ENCODE measurements at regions not wholly inside any gene's neighbourhood (a gene's known extent, or its start where the extent isn't known, plus 50 kb on each side); places are given as distances from the start of the nearest gene placed in this dataset.

- H3K27me3 ChIP-seq (ENCODE audit: insufficient read depth, low read length): no peaks in the 10 kb centered on the region
- no peaks in the 10 kb centered on the region for H3K36me3 ChIP-seq (ENCODE audit: insufficient read depth, low read length)
- no peak overlapping the region for H3K27ac ChIP-seq (ENCODE audit: low read depth, low read length)
- H3K4me1 ChIP-seq (ENCODE audit: insufficient read depth, low read length): no peaks in the 10 kb centered on the region
- no peak overlapping the region for H3K9ac ChIP-seq (ENCODE audit: low read depth, low read length)
- 85% methylated on average over 3 of the region's 3 CpGs for WGBS
- H3K4me3 ChIP-seq (ENCODE audit: low read length): no peak overlapping the region
- H3K9me3 ChIP-seq (ENCODE audit: insufficient read depth, low read depth, low read length): no peaks in the 10 kb centered on the region
Measured at GRCh38 chr18:61199171-61199848, 133.9 kb upstream of the CDH20 start.

- no peaks in the 10 kb centered on the region for H3K27me3 ChIP-seq (ENCODE audit: insufficient read depth, low read length)
- no peak overlapping the region for H3K9ac ChIP-seq (ENCODE audit: low read depth, low read length)
- no peak overlapping the region for H3K4me3 ChIP-seq (ENCODE audit: low read length)
- 94% methylated on average over 1 of the region's 2 CpGs for WGBS
- no peaks in the 10 kb centered on the region for H3K36me3 ChIP-seq (ENCODE audit: insufficient read depth, low read length)
- H3K4me1 ChIP-seq (ENCODE audit: insufficient read depth, low read length): no peaks in the 10 kb centered on the region
- H3K27ac ChIP-seq (ENCODE audit: low read depth, low read length): no peak overlapping the region
- no peaks in the 10 kb centered on the region for H3K9me3 ChIP-seq (ENCODE audit: insufficient read depth, low read depth, low read length)
Measured at GRCh38 chr18:61201511-61201910, 131.7 kb upstream of the CDH20 start.

GRCh38 chr18:61203151-61203550 lies 130.1 kb upstream of the CDH20 start:
- no peaks in the 10 kb centered on the region for H3K4me1 ChIP-seq (ENCODE audit: insufficient read depth, low read length)
- no peaks in the 10 kb centered on the region for H3K27me3 ChIP-seq (ENCODE audit: insufficient read depth, low read length)
- H3K27ac ChIP-seq (ENCODE audit: low read depth, low read length): no peak overlapping the region
- H3K9ac ChIP-seq (ENCODE audit: low read depth, low read length): no peak overlapping the region
- H3K9me3 ChIP-seq (ENCODE audit: insufficient read depth, low read depth, low read length): no peaks in the 10 kb centered on the region
- WGBS: 100% methylated on average over 1 of the region's 1 CpG
- H3K4me3 ChIP-seq (ENCODE audit: low read length): no peak overlapping the region
- H3K36me3 ChIP-seq (ENCODE audit: insufficient read depth, low read length): no peaks in the 10 kb centered on the region

DNA sequence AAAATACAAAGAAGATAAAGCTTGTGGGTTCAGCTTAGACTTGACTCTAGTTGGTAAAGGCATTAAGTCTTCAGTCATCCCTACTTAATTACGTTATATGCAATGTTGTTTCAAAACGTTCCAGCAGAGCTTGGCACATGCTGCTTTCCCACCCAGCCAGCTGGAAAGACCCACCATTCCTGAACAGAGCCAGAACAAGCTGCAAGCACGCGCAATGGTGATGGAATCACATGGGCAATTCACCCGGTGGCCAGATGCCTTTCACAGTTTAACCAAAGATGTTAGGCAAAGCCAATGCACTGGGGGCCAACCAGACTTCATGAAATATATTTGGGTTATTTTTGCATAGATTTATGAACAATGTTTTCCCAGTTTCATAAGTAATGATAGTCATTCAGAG lies 123.4 kb upstream of the CDH20 start:
- 96% methylated on average over 5 of the region's 5 CpGs for WGBS
- H3K9me3 ChIP-seq (ENCODE audit: insufficient read depth, low read depth, low read length): no peaks in the 10 kb centered on the region
- no peak overlapping the region for H3K4me3 ChIP-seq (ENCODE audit: low read length)
- no peaks in the 10 kb centered on the region for H3K27me3 ChIP-seq (ENCODE audit: insufficient read depth, low read length)
- H3K36me3 ChIP-seq (ENCODE audit: insufficient read depth, low read length): no peaks in the 10 kb centered on the region
- H3K27ac ChIP-seq (ENCODE audit: low read depth, low read length): no peak overlapping the region
- H3K9ac ChIP-seq (ENCODE audit: low read depth, low read length): no peak overlapping the region
- no peaks in the 10 kb centered on the region for H3K4me1 ChIP-seq (ENCODE audit: insufficient read depth, low read length)

DNA sequence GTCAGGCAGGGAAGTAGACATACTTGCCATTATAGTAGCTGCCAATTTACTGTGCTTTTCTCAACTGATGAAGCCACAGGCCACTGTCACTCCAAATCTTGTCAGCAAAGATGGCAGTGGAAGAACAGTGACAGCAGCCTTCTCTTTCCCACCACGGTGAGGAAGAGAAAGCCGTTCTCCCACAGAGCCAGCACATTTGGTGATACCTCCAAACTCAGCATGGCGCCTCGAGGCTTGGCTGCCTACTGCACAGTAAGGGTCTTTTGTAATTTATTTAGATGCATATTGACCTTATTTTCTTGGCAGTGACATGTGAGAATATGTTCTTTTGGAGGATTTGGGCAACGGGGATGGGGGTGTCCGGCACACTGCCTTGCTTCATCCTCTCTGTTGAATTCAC lies 117.2 kb upstream of the CDH20 start:
- H3K4me1 ChIP-seq (ENCODE audit: insufficient read depth, low read length): no peaks in the 10 kb centered on the region
- WGBS: 86% methylated on average over 6 of the region's 6 CpGs
- H3K4me3 ChIP-seq (ENCODE audit: low read length): no peak overlapping the region

GRCh38 chr18:61222206-61222605 lies 111.0 kb upstream of the CDH20 start:
- no peak overlapping the region for H3K9ac ChIP-seq (ENCODE audit: low read depth, low read length)
- no peak overlapping the region for H3K4me3 ChIP-seq (ENCODE audit: low read length)
- H3K9me3 ChIP-seq (ENCODE audit: insufficient read depth, low read depth, low read length): peaks cover 8% of the 10 kb centered on the region; the same call in 1 of the 2 replicates
- H3K27me3 ChIP-seq (ENCODE audit: insufficient read depth, low read length): no peaks in the 10 kb centered on the region
- H3K36me3 ChIP-seq (ENCODE audit: insufficient read depth, low read length): no peaks in the 10 kb centered on the region
- H3K27ac ChIP-seq (ENCODE audit: low read depth, low read length): no peak overlapping the region
- H3K4me1 ChIP-seq (ENCODE audit: insufficient read depth, low read length): no peaks in the 10 kb centered on the region

More for the DNA sequence above, 117.2 kb upstream of the CDH20 start:
- H3K27ac ChIP-seq (ENCODE audit: low read depth, low read length): no peak overlapping the region
- H3K36me3 ChIP-seq (ENCODE audit: insufficient read depth, low read length): no peaks in the 10 kb centered on the region
- H3K27me3 ChIP-seq (ENCODE audit: insufficient read depth, low read length): no peaks in the 10 kb centered on the region
- H3K9ac ChIP-seq (ENCODE audit: low read depth, low read length): no peak overlapping the region
- no peaks in the 10 kb centered on the region for H3K9me3 ChIP-seq (ENCODE audit: insufficient read depth, low read depth, low read length)

- Histone ChIP-seq H3K36me3 (ENCODE audit: insufficient read depth, low read length) (no peaks in the 10 kb centered on the region), H3K4me1 (ENCODE audit: insufficient read depth, low read length) (no peaks in the 10 kb centered on the region), H3K27me3 (ENCODE audit: insufficient read depth, low read length) (no peaks in the 10 kb centered on the region), H3K4me3 (ENCODE audit: low read length) (no peak overlapping the region), H3K27ac (ENCODE audit: low read depth, low read length) (no peak overlapping the region), H3K9me3 (ENCODE audit: insufficient read depth, low read depth, low read length) (peaks cover 8% of the 10 kb centered on the region; the same call in 1 of the 2 replicates), H3K9ac (ENCODE audit: low read depth, low read length) (no peak overlapping the region)
Measured at GRCh38 chr18:61225336-61225735, 107.9 kb upstream of the CDH20 start.

GRCh38 chr18:61236356-61237057 lies 96.7 kb upstream of the CDH20 start:
- H3K9me3 ChIP-seq (ENCODE audit: insufficient read depth, low read depth, low read length): no peaks in the 10 kb centered on the region
- 94% methylated on average over 7 of the region's 7 CpGs for WGBS
- no peaks in the 10 kb centered on the region for H3K36me3 ChIP-seq (ENCODE audit: insufficient read depth, low read length)
- H3K9ac ChIP-seq (ENCODE audit: low read depth, low read length): no peak overlapping the region
- H3K27me3 ChIP-seq (ENCODE audit: insufficient read depth, low read length): no peaks in the 10 kb centered on the region
- H3K27ac ChIP-seq (ENCODE audit: low read depth, low read length): no peak overlapping the region
- no peaks in the 10 kb centered on the region for H3K4me1 ChIP-seq (ENCODE audit: insufficient read depth, low read length)
- H3K4me3 ChIP-seq (ENCODE audit: low read length): no peak overlapping the region

GRCh38 chr18:61237529-61237928 lies 95.7 kb upstream of the CDH20 start:
- Histone ChIP-seq H3K9me3 (ENCODE audit: insufficient read depth, low read depth, low read length) (no peaks in the 10 kb centered on the region), H3K27ac (ENCODE audit: low read depth, low read length) (no peak overlapping the region), H3K9ac (ENCODE audit: low read depth, low read length) (no peak overlapping the region), H3K36me3 (ENCODE audit: insufficient read depth, low read length) (no peaks in the 10 kb centered on the region), H3K27me3 (ENCODE audit: insufficient read depth, low read length) (no peaks in the 10 kb centered on the region), H3K4me1 (ENCODE audit: insufficient read depth, low read length) (no peaks in the 10 kb centered on the region), H3K4me3 (ENCODE audit: low read length) (no peak overlapping the region)
- 92% methylated on average over 7 of the region's 7 CpGs for WGBS

GRCh38 chr18:61239051-61239450 lies 94.2 kb upstream of the CDH20 start:
- no peak overlapping the region for H3K27ac ChIP-seq (ENCODE audit: low read depth, low read length)
- H3K27me3 ChIP-seq (ENCODE audit: insufficient read depth, low read length): no peaks in the 10 kb centered on the region
- no peak overlapping the region for H3K4me3 ChIP-seq (ENCODE audit: low read length)
- 96% methylated on average over 5 of the region's 5 CpGs for WGBS
- H3K9ac ChIP-seq (ENCODE audit: low read depth, low read length): no peak overlapping the region
- no peaks in the 10 kb centered on the region for H3K4me1 ChIP-seq (ENCODE audit: insufficient read depth, low read length)
- no peaks in the 10 kb centered on the region for H3K36me3 ChIP-seq (ENCODE audit: insufficient read depth, low read length)
- H3K9me3 ChIP-seq (ENCODE audit: insufficient read depth, low read depth, low read length): no peaks in the 10 kb centered on the region

- H3K4me1 ChIP-seq (ENCODE audit: insufficient read depth, low read length): no peaks in the 10 kb centered on the region
- H3K36me3 ChIP-seq (ENCODE audit: insufficient read depth, low read length): no peaks in the 10 kb centered on the region
- H3K27me3 ChIP-seq (ENCODE audit: insufficient read depth, low read length): no peaks in the 10 kb centered on the region
- H3K4me3 ChIP-seq (ENCODE audit: low read length): no peak overlapping the region
- no peaks in the 10 kb centered on the region for H3K9me3 ChIP-seq (ENCODE audit: insufficient read depth, low read depth, low read length)
- no peak overlapping the region for H3K9ac ChIP-seq (ENCODE audit: low read depth, low read length)
- H3K27ac ChIP-seq (ENCODE audit: low read depth, low read length): no peak overlapping the region
- 95% methylated on average over 5 of the region's 5 CpGs for WGBS
Measured at GRCh38 chr18:61241260-61241853, 91.9 kb upstream of the CDH20 start.
